GM13977 (cell line): ENCODE measurements at regions not wholly inside any gene's neighbourhood (a gene's known extent, or its start where the extent isn't known, plus 50 kb on each side); places are given as distances from the start of the nearest gene placed in this dataset.

Source experiments
- DNase-seq: peaks from one replicate; pipeline ENCODE4 v3.0.0; 2012; ENCODE audit warnings: low spot score
- in situ Hi-C: fragments of 300-500 bp; cut with MboI; formaldehyde crosslinking; loops from one replicate; pipeline ENCODE4 v1.12.0; 2022; ENCODE audit warnings: low sequenced_read_pairs, low pct_unique_long_range_greater_than_20kb, mixed read lengths, inconsistent platforms; ENCODE audit not compliant: unreplicated experiment
- TF ChIP-seq, protein P1 (sequence below): IDR thresholded peaks from 2 replicates; pipeline ENCODE4 v1.5.1; 2012; ENCODE audit warnings: mild to moderate bottlenecking, control low read depth; ENCODE audit not compliant: insufficient read depth; ENCODE audit errors: extremely low read depth, missing control alignments

DNA sequence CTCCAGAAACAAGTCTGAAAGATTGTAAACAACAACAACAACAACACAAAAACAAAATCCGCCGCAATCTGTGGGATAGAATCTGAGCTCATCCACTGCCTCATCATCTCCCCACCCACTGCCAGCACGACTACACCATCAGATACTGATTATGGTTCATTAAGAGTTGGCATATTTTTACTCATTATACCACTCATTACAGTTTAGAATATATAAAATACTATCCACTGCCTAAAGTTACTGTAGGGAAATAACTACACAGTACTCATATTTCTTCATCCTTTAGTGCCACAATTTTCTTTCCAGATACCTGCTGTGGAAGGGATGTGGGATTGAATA is 152.5 kb upstream of the PEX5L start:
- TF ChIP-seq, protein P1, sequence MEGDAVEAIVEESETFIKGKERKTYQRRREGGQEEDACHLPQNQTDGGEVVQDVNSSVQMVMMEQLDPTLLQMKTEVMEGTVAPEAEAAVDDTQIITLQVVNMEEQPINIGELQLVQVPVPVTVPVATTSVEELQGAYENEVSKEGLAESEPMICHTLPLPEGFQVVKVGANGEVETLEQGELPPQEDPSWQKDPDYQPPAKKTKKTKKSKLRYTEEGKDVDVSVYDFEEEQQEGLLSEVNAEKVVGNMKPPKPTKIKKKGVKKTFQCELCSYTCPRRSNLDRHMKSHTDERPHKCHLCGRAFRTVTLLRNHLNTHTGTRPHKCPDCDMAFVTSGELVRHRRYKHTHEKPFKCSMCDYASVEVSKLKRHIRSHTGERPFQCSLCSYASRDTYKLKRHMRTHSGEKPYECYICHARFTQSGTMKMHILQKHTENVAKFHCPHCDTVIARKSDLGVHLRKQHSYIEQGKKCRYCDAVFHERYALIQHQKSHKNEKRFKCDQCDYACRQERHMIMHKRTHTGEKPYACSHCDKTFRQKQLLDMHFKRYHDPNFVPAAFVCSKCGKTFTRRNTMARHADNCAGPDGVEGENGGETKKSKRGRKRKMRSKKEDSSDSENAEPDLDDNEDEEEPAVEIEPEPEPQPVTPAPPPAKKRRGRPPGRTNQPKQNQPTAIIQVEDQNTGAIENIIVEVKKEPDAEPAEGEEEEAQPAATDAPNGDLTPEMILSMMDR = no peak
- DNase-seq = no peak
- in situ Hi-C loops = no loop called here

DNA sequence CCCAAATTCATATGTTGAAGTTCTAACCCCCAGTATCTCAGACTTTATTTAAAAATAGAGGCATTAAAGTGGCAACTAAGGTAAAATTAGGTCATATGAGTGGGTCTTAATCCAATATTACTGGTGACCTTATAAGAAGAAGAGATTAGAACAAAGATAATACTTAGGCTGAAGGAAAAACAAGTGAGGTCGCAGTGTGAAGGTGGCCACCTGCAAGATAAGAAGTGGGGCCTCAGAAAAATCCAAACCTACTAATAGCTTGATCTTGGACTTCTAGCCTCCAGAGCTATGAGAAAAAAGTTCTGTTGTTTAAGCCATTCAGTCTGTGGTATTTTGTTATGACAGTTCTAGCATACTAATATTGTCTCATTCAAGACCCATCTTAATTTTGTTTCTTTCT is 159.9 kb upstream of the PEX5L start:
- TF ChIP-seq, protein P1 = no peak
- in situ Hi-C loops = no loop called here
- DNase-seq = no peak

DNA sequence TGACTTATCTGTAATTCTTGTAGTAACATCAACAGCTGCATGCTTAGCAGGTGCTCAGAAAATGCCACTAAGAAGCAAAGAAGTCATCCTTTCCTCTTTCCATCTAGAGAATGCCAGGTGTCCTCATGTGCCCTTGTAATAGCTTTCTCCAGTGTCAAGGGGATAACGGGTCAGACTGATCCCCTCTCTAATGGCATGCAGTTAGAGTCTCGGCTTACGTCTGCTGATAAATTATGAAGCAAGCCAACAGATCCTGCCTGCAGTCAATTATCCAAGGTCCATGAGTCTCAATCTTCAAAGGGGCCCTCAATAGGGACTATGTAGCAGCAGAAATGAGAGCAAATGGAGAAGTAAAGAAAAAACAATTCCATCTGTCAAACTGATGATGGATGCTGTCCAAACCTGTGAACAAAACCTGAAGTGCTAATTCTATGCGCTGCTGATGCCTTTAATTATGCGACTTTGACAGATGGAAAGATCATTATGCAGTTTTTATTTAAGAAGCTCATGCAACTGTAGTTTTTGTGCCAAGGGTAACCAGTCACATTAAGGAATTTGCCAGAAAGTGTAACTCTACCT is 162.8 kb upstream of the PEX5L start:
- in situ Hi-C loops = no loop called here
- no peak for DNase-seq
- TF ChIP-seq, protein P1 = no peak

DNA sequence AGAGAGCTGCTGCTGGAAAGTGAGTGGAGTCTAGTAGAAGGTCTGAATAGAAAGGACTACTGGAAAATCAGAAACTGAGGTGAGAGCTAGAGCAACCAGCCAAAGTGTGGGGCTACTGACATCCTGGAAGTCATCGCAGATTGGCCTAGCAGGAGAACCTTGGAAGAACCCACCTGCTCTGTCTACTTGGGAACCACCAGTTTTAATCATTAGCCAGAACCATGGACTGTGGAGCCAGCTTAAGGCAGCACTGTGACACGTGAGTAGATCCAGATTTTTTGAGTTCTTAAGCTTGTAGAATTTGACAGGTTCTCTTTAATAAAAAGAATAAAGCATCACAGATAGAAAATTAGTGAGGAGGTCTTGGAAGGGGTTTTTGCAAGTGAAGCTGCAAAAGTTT is 179.1 kb upstream of the PEX5L start:
- in situ Hi-C loops = no loop called here
- DNase-seq = no peak
- TF ChIP-seq, protein P1 = no peak

DNA sequence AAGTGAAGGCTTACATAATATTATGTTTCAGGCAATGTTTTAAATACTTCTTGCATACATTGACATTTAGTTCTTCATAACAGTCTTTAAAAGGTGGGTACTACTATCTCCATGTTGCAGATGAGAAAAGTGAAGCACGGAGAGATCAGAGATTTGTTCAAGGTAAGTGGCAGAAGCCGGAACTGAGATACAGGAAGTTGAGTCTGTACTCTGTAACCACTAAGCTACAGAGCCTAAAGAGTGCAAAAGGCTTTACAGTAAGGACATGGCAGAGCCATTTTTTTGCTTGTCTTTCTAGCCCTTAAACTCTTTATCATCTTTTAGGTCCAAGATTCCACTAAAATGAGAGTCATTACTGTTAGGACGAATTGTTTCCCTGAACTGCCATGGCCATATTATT is 186.5 kb upstream of the PEX5L start:
- no peak for DNase-seq
- in situ Hi-C loops = no loop called here
- TF ChIP-seq, protein P1 = no peak

DNA sequence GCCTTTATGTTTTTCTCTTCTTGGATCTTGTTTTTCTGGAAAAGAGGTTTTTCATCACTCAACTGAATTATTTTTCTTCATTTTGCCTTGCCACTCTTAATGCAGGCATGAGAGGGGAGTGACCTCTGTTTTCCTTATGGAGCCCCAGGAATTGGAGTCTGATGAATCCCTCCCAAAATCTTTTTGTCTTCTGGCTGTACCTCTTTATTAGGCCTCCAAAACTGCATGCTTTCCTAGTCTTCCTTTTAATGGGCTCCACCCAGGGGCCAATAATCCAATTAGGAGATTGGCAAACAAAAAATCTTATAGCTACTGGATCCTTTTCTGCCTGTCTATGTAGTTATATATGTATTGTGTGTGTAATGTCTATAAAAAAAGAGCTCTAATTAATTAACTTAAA is 192.4 kb upstream of the PEX5L start:
- in situ Hi-C loops = no loop called here
- TF ChIP-seq, protein P1 = no peak
- DNase-seq = no peak

DNA sequence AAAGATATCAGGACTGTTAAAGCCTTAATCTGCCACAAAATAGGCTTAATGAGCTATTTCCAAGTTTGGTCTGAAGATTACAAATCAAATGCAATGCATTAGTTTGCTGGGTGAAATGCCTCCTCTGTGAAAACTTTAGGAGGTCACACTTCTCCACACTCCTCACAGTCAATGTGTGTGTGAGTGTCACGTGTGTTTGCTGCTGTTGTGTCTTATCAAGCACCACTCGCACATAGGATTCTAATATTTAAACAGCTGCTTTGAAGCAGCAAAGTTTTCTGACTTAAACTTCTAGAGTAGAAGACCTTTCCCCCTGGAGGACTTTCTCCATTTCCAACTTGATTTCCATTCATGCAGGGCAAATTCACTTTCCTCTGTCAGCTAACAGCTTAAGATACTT is 203.2 kb upstream of the PEX5L start:
- DNase-seq = no peak
- TF ChIP-seq, protein P1 = no peak
- in situ Hi-C loops = no loop called here
